ENCODE measurements at regions not wholly inside any gene's neighbourhood (a gene's known extent, or its start where the extent isn't known, plus 50 kb on each side); places are given as distances from the start of the nearest gene placed in this dataset.

GRCh38 chr2:59435635-59436034 is 1117.8 kb downstream of the BCL11A start (continued):
- TF ChIP-seq RXRA (IDR thresholded peaks at IDR 0.05; ENCODE audit: insufficient read depth, low read depth, low read length) (no peak), CTBP2 (IDR thresholded peaks at IDR 0.05; ENCODE audit: borderline replicate concordance, insufficient read depth, insufficient read length, low read length) (no peak), YY1 (IDR thresholded peaks at IDR 0.05; ENCODE audit: low read depth, low read length) (no peak)
